ENCODE measurements at regions not wholly inside any gene's neighbourhood (a gene's known extent, or its start where the extent isn't known, plus 50 kb on each side); places are given as distances from the start of the nearest gene placed in this dataset.

- DNase-seq (ENCODE audit: low spot score): no peak
Observed at GRCh38 chr3:116767726-116768125, 58.1 kb downstream of the TUSC7 start.

- peak; percentile 10 for DNase-seq (ENCODE audit: low spot score)
Observed at GRCh38 chr3:116770815-116771450, 61.4 kb downstream of the TUSC7 start.

- no peak for DNase-seq (ENCODE audit: low spot score)
Observed at GRCh38 chr3:116776880-116777785, 67.6 kb downstream of the TUSC7 start.

- no peak for DNase-seq (ENCODE audit: low spot score)
Observed at GRCh38 chr3:116785226-116785625, 75.6 kb downstream of the TUSC7 start.

DNA sequence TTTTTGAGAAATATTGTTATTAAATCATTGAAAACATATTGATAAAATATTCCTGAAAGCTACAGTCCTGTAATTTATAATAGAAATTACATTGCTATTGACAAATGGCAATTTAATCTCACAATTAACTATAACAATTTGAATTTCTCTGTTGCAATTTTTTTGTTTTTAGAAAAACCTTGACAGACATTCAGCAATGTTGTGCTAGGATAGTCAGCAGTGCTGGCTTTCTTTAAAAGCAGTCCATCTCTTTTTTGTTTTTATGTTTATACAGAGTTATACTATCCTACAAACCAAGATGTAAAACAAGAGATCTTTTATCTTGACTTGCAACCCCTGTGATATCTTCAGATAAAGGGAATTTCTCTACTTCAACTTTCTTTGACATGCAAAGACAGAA is 93.1 kb downstream of the TUSC7 start:
- DNase-seq (ENCODE audit: low spot score): no peak

GRCh38 chr3:116806351-116806750 is 96.8 kb downstream of the TUSC7 start:
- no peak for DNase-seq (ENCODE audit: low spot score)

DNA sequence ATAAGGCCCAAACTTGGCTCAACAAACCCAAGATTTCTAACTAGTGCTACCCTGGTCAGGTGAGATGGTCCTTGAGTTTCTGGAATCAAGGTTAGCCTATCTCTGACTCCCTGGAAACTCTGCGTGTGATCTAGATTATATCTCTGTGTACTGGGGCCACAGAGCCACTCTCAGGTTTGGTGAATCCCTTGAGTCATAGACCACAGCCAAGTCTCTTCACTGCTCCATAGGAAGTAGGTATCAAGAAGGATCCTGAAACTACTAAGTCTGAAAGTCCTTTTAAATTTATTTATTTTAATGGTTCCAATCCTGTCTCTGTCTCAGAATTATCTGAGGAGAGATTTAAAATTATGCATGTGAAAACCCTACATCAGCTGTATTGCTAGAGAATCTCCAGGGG is 99.1 kb downstream of the TUSC7 start:
- DNase-seq (ENCODE audit: low spot score): no peak

GRCh38 chr3:116809208-116809607 is 99.6 kb downstream of the TUSC7 start:
- no peak for DNase-seq (ENCODE audit: low spot score)

GRCh38 chr3:116811754-116812153 is 102.2 kb downstream of the TUSC7 start:
- DNase-seq (ENCODE audit: low spot score): no peak

DNA sequence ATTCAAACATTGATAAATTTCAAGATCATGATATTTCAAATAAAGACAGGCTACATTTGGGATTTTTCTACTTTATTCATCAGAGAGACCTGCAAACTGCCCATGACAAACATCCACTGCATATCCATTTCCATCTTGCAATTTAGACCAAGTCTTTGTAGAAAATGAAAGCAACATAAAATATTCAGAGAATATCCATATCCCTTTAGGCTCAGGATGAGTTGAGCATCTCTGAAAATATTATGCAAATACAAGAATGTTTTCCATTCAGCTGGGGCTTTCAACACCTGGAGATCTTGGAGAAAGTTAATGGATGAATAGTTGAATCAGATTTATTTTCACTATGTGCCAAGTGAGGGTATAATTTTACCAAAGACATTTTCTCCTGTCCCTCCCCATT is 103.4 kb downstream of the TUSC7 start:
- DNase-seq (ENCODE audit: low spot score): no peak

- DNase-seq (ENCODE audit: low spot score): no peak
Observed at GRCh38 chr3:116815321-116815720, 105.7 kb downstream of the TUSC7 start.

- no peak for DNase-seq (ENCODE audit: low spot score)
Observed at GRCh38 chr3:116815831-116816588, 106.4 kb downstream of the TUSC7 start.

- no peak for DNase-seq (ENCODE audit: low spot score)
Observed at GRCh38 chr3:116821371-116821770, 111.8 kb downstream of the TUSC7 start.

GRCh38 chr3:116824208-116824607 is 114.6 kb downstream of the TUSC7 start:
- no peak for DNase-seq (ENCODE audit: low spot score)

- no peak for DNase-seq (ENCODE audit: low spot score)
Observed at GRCh38 chr3:116833202-116833601, 123.6 kb downstream of the TUSC7 start.

- DNase-seq (ENCODE audit: low spot score): no peak
Observed at GRCh38 chr3:116834816-116835215, 125.2 kb downstream of the TUSC7 start.

DNA sequence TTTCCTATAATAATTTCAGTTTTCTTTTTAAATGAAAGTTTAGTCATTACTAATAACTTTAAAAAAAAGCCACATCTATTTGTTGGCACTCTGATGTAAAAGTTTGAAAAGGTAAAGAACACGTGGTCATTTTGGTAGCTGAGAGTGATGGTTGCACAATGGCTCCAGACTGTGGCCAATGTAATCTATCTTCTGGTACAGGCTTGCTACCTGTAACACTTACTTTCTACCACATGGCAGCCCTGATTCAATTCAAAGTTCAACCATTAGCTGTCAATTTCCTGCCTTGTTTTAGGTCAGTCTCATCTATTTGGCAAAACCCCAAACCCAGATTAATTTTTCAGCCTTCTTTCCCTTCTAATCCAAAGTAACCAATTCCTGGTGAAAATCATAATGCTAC is 126.1 kb downstream of the TUSC7 start:
- DNase-seq (ENCODE audit: low spot score): no peak

GRCh38 chr3:116836286-116836685 is 126.7 kb downstream of the TUSC7 start:
- DNase-seq (ENCODE audit: low spot score): no peak

DNA sequence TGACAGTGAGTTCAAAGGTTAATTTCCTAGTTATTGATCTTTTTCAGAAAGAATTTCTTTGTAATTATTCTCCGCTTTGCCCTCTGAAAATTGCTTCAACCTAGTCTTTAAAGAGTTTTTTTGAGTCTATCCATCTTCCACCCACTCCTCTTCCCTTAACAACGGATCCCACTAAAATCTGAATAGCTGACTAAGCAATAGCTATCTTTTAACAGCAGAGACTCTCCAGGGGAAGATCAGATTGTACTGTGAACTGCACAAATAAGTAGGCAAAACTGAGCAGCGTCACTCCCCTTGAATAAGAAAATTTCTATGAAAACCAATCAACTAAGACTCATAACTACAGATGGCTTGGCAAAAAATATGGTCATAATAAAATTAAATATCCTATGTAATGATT is 127.9 kb downstream of the TUSC7 start:
- no peak for DNase-seq (ENCODE audit: low spot score)

DNA sequence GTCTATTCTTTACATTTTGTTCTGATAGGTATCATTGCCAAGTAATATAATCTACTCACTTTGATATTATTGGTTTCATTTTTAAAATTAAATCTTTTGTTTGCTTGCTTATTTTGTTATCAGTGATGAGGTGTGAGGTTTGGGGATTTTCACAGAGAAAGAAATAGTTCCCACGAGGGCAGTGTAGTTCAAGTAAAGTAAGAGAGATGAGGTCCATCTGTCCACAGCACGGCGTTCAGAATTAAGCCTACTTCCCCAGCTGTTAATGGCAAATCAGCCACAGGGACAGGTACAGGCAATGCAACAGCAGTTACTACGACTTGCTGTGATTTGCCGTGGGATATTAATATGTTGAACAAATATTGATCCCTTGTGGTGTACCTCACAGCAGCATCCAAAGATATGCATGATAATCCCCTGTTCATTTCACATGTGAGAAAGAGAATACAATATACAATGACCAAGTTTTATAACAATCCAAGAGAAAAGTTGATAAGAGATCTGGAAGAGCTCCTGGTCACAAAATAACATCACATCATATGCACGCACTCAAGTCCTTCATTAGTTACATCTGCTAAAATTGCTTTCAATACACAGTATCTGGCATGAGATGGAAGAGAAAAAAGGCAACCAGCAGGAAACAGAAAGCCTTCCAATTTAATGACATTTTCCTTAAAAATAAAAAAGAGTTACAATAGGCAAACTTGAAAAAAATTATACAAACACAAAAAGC is 131.6 kb downstream of the TUSC7 start:
- DNase-seq (ENCODE audit: low spot score): no peak

GRCh38 chr3:116842254-116842957 is 132.8 kb downstream of the TUSC7 start:
- DNase-seq (ENCODE audit: low spot score): no peak

Measured in hematopoietic multipotent progenitor cell treated with erythropoietin and hydrocortisone succinate and interleukin-3 and kit ligand, for 15 days (in vitro differentiated cells).